Neural crest cell (in vitro differentiated cells): ENCODE measurements at regions not wholly inside any gene's neighbourhood (a gene's known extent, or its start where the extent isn't known, plus 50 kb on each side); places are given as distances from the start of the nearest gene placed in this dataset.

Experiments
- DNase-seq: peaks from one replicate; pipeline ENCODE4 v3.0.0; 2021; ENCODE audit warnings: low read depth, mixed read lengths, low spot score
- H3K27ac Mint-ChIP-seq: one replicate; pipeline ENCODE4 v1.8.0; 2021; ENCODE audit warnings: mild to moderate bottlenecking, mixed read lengths; ENCODE audit not compliant: unreplicated experiment
- H3K27me3 Mint-ChIP-seq: 2 replicates; pipeline ENCODE4 v1.8.0; 2021; ENCODE audit warnings: low read depth, mild to moderate bottlenecking, mixed read lengths
- H3K36me3 Mint-ChIP-seq: 2 replicates; pipeline ENCODE4 v1.8.0; 2021; ENCODE audit warnings: low read depth, mild to moderate bottlenecking, mixed read lengths
- H3K4me1 Mint-ChIP-seq: 2 replicates; pipeline ENCODE4 v1.8.0; 2021; ENCODE audit warnings: mixed read lengths
- H3K4me3 Mint-ChIP-seq: one replicate; pipeline ENCODE4 v1.8.0; 2021; ENCODE audit warnings: mild to moderate bottlenecking, mixed read lengths
- H3K9me3 Mint-ChIP-seq: 2 replicates; pipeline ENCODE4 v1.8.0; 2021; ENCODE audit warnings: mixed read lengths
- CTCF ChIP-seq: fragments of 200-600 bp; sonication (generic); conservative IDR thresholded peaks from 2 replicates; pipeline ENCODE4 v1.5.0; 2021; ENCODE audit warnings: antibody characterized with exemption, mild to moderate bottlenecking

DNA sequence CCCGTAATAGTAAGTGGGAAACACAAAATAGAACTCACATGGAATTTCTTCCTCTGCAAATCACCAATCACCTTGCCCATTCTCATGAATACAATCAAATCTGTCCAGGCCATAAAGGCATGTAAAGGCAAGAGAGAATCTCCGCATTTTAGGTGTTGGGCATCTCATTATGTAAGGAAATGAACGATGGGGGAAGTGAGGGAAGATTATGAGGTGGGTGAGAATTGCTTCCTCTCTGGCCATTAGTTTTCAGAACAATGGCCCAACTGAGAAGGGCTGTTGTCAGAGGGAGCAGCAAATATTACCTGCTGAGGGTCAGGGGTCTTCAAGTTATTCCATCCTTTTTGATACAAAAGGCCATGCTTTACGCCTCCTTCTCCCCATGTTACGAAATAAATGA, 455.1 kb downstream of the ARHGEF28 start:
- no peak for DNase-seq
- Mint-ChIP-seq H3K27me3 (no peaks in the 10 kb centered on the region), H3K4me3 (no peak overlapping the region), H3K4me1 (peaks cover 32% of the 10 kb centered on the region), H3K27ac (no peak overlapping the region), H3K9me3 (no peaks in the 10 kb centered on the region), H3K36me3 (no peaks in the 10 kb centered on the region)
- TF ChIP-seq CTCF: no peak

- Mint-ChIP-seq H3K9me3 (no peaks in the 10 kb centered on the region), H3K27me3 (no peaks in the 10 kb centered on the region), H3K4me3 (no peak overlapping the region), H3K27ac (no peak overlapping the region), H3K4me1 (peaks cover 43% of the 10 kb centered on the region), H3K36me3 (no peaks in the 10 kb centered on the region)
- no peak for DNase-seq
- no peak for TF ChIP-seq CTCF
These were observed 454.1 kb downstream of the ARHGEF28 start for GRCh38 chr5:74079971-74080556.

DNA sequence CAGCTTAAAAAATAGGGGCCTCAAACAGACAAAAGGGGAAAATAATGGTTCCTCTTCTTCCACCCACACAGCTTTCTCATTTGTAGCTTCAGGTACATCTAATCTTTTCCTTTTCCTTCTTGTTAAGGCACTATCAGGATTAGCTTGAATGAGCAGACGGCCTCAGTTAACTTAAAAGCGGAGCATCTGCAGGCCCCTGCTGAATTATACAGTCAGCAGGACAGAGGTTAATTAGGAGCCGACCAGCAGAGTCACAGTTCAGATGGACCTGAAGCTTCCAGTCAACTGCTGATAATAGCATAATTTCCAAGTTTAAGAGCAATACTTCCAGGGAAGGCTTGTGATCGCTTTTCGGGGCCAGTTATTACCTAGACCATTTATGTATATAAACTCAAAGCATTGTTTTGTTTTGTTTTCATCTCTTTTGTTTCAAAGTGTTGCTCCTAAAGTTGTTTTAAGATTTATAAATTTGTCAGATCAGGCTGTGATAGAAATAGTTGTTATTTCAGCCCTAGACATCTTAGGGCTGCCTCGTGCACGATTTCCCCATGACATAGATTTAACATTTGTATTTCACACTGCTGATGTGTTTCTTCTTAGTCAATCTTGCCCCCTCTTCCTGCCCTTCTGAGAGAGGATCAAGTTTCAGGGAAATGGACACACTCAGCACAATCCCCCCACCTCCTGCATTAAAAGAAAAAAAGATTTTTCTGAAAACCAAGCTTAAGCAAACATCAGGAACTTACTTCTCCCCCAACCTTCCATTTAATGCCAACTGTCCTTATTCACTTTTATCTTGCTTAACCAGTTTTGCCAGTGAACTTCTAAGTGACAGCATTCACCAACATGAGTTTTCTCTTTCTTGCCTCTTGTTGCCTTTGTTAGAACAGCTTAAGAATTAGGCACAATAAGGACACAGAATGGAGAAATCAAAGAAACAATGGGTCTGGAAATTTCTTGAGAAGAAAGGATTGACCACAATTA, 449.8 kb downstream of the ARHGEF28 start:
- Mint-ChIP-seq H3K27me3 (no peaks in the 10 kb centered on the region), H3K4me3 (no peak overlapping the region), H3K9me3 (no peaks in the 10 kb centered on the region), H3K36me3 (no peaks in the 10 kb centered on the region), H3K27ac (no peak overlapping the region), H3K4me1 (peaks cover 34% of the 10 kb centered on the region)
- TF ChIP-seq CTCF: no peak
- DNase-seq: no peak

- Mint-ChIP-seq H3K27me3 (no peaks in the 10 kb centered on the region), H3K27ac (no peak overlapping the region), H3K9me3 (no peaks in the 10 kb centered on the region), H3K36me3 (no peaks in the 10 kb centered on the region), H3K4me1 (peaks cover 26% of the 10 kb centered on the region), H3K4me3 (no peak overlapping the region)
- DNase-seq: no peak
- no peak for TF ChIP-seq CTCF
These were observed 448.1 kb downstream of the ARHGEF28 start for GRCh38 chr5:74074111-74074510.

DNA sequence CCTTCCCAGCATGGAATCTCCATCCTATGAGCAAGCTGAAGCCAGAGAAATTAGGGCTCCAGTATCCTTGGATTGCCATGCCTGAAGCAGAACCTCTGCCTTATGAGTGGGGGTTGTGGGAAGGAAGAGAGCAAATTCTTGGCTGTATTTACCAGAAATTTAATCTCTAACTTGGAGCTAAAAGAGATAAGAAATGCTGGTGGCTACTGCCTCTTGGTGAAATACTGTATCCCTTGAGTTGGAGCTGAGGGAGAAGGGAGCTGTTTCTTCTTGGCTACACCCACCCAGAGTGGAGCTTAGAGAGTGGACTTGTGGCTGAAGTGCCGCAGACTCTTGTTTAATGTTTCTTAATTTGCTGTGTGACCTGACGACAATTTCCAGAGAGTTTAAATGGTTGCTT, 447.3 kb downstream of the ARHGEF28 start:
- Mint-ChIP-seq H3K9me3 (no peaks in the 10 kb centered on the region), H3K27me3 (no peaks in the 10 kb centered on the region), H3K27ac (no peak overlapping the region), H3K4me1 (peaks cover 26% of the 10 kb centered on the region), H3K4me3 (no peak overlapping the region), H3K36me3 (no peaks in the 10 kb centered on the region)
- TF ChIP-seq CTCF: no peak
- no peak for DNase-seq
